Tibial nerve (tissue), 4 donors: ENCODE measurements at regions not wholly inside any gene's neighbourhood (a gene's known extent, or its start where the extent isn't known, plus 50 kb on each side); places are given as distances from the start of the nearest gene placed in this dataset.

Experiments
- CTCF ChIP-seq, 5 experiments: fragments of 200-600 bp in 3 of 5; fragments of 450-650 bp in 2 of 5; sonication (generic) in 3 of 5; IDR thresholded peaks; one replicate each; pipeline ENCODE4 v1.5.1; 2016 to 2019; ENCODE audit warnings: antibody characterized with exemption in 5 of 5, mild to moderate bottlenecking in 3 of 5, moderate library complexity in 2 of 5
- EP300 ChIP-seq, 2 donors: sonication (generic); formaldehyde crosslinking; IDR thresholded peaks; one replicate each; pipeline ENCODE4 v1.6.1; 2017; ENCODE audit warnings: antibody characterized with exemption in 2 of 2, mild to moderate bottlenecking in 1 of 2
- POLR2A ChIP-seq, 2 donors: fragments of 450-650 bp; IDR thresholded peaks; one replicate each; pipeline ENCODE4 v1.6.1; 2017; ENCODE audit warnings: antibody characterized with exemption in 2 of 2, mild to moderate bottlenecking in 2 of 2, moderate library complexity in 2 of 2

- TF ChIP-seq CTCF (IDR thresholded peaks at IDR 0.05) (no peak), POLR2A (IDR thresholded peaks at IDR 0.05) (no peak), EP300 (IDR thresholded peaks at IDR 0.05) (no peak)
Measured at GRCh38 chr6:137733372-137733771, 133.7 kb upstream of the TNFAIP3 start.
